HepG2 (cell line): ENCODE measurements at regions not wholly inside any gene's neighbourhood (a gene's known extent, or its start where the extent isn't known, plus 50 kb on each side); places are given as distances from the start of the nearest gene placed in this dataset.

Source experiments
- ATAC-seq: fragments of 200-7000 bp; cut with Tn5 transposase; 3 replicates; pipeline ENCODE4 v1.9.1; 2020; ENCODE audit warnings: mild to moderate bottlenecking, moderate library complexity
- BruUV-seq: library from RNA; stranded (reverse); fragments of 400-500 nt; replicated peaks from 2 replicates; lab custom pipeline; 2021; lab: Mats Ljungman, UMichigan
- CTCF ChIA-PET: fragments of 300-600 bp; formaldehyde crosslinking; extraction: SDS; loops from one replicate; lab custom pipeline; 2021; ENCODE audit warnings: low total read pairs, inconsistent platforms, low intra/inter-chr PET ratio; lab: Yijun Ruan, JAX
- POLR2A ChIA-PET: fragments of 350-600 bp; sonication (Branson Sonifier 250); formaldehyde crosslinking; loops from one replicate; lab custom pipeline; 2020; ENCODE audit warnings: antibody characterized with exemption, inconsistent platforms; lab: Yijun Ruan, JAX
- DNase-seq: peaks from one replicate; pipeline ENCODE4 v3.0.0-alpha.2; 2015; ENCODE audit warnings: low spot score
- FAIRE-seq: peaks from 3 replicates; lab custom pipeline; 2011; peaks lifted over from hg19 to GRCh38; lab: Jason Lieb, UNC
- H2AFZ ChIP-seq: one replicate; pipeline ENCODE4 v1.6.1; 2011; ENCODE audit warnings: low read length, inconsistent platforms
- H3K27ac ChIP-seq: fragments of 300-600 bp; 3 replicates; pipeline ENCODE4 v1.8.0; 2011; ENCODE audit warnings: mixed run types, mild to moderate bottlenecking, mixed read lengths, low read length, inconsistent platforms; ENCODE audit not compliant: insufficient read depth; ENCODE audit errors: extremely low read length
- H3K27me3 ChIP-seq, 2 experiments: fragments of 200-600 bp in 1 of 2; 2 replicates in 1 of 2; 3 replicates in 1 of 2; pipeline versions ENCODE4 v1.6.0 to v1.8.0; 2011; ENCODE audit warnings: low read length in 2 of 2, mild to moderate bottlenecking in 2 of 2, moderate library complexity in 2 of 2, inconsistent platforms in 1 of 2; ENCODE audit not compliant: insufficient read depth in 2 of 2, control insufficient read depth in 1 of 2
- H3K36me3 ChIP-seq, 2 experiments: fragments of 200-600 bp in 1 of 2; replicated peaks in 1 of 2; 2 replicates in 1 of 2; 3 replicates in 1 of 2; pipeline versions ENCODE4 v1.5.1 to v1.8.0; 2011; ENCODE audit warnings: low read length in 2 of 2, inconsistent platforms in 1 of 2; ENCODE audit not compliant: insufficient read depth in 2 of 2, control insufficient read depth in 1 of 2
- H3K4me1 ChIP-seq: 2 replicates; pipeline ENCODE4 v1.5.1; 2012; ENCODE audit warnings: low read length, inconsistent platforms; ENCODE audit not compliant: insufficient read depth
- H3K4me2 ChIP-seq: 2 replicates; pipeline ENCODE4 v1.6.0; 2011; ENCODE audit warnings: low read depth, low read length, inconsistent platforms
- H3K4me3 ChIP-seq, 3 experiments: fragments of 200-600 bp in 1 of 3; sonication (generic), shearing (Covaris generic) in 1 of 3; replicated peaks in 1 of 3; 2 replicates each; pipeline ENCODE4 v1.5.1; 2011 to 2016; ENCODE audit warnings: low read length in 3 of 3, inconsistent platforms in 2 of 3, low read depth in 2 of 3, mild to moderate bottlenecking in 2 of 3, control low read depth in 1 of 3, mixed read lengths in 1 of 3; ENCODE audit not compliant: insufficient read depth in 1 of 3
- H3K79me2 ChIP-seq: one replicate; pipeline ENCODE4 v1.6.1; 2011; ENCODE audit warnings: low read length, inconsistent platforms; ENCODE audit not compliant: insufficient read depth
- H3K9ac ChIP-seq: 2 replicates; pipeline ENCODE4 v1.6.0; 2011; ENCODE audit warnings: mild to moderate bottlenecking, low read depth, low read length, inconsistent platforms; ENCODE audit not compliant: insufficient read depth
- H3K9me3 ChIP-seq: 2 replicates; pipeline ENCODE4 v1.5.1; 2012; ENCODE audit warnings: mild to moderate bottlenecking, low read length
- H4K20me1 ChIP-seq: 2 replicates; pipeline ENCODE4 v1.6.0; 2011; ENCODE audit warnings: inconsistent platforms, mild to moderate bottlenecking, low read length, moderate library complexity; ENCODE audit not compliant: insufficient read depth
- ATF1 ChIP-seq: IDR thresholded peaks from 2 replicates; pipeline ENCODE4 v1.6.1; 2016; ENCODE audit warnings: mild to moderate bottlenecking, control low read depth
- DDIT3 ChIP-seq: sonication (generic); formaldehyde crosslinking; IDR thresholded peaks from 2 replicates; pipeline ENCODE4 v1.4.0; 2020; ENCODE audit warnings: mild to moderate bottlenecking, missing genetic modification reagents
- ELF1 ChIP-seq: sonication (generic); formaldehyde crosslinking; IDR thresholded peaks from 2 replicates; pipeline ENCODE4 v1.4.0; 2020; ENCODE audit warnings: missing genetic modification reagents
- IKZF4 ChIP-seq: sonication (generic); formaldehyde crosslinking; IDR thresholded peaks from 2 replicates; pipeline ENCODE4 v1.5.1; 2020; ENCODE audit warnings: borderline replicate concordance, mild to moderate bottlenecking, low read depth, missing genetic modification reagents; ENCODE audit errors: not compliant biosample characterization
- KMT2A ChIP-seq: sonication (generic); formaldehyde crosslinking; IDR thresholded peaks from 2 replicates; pipeline ENCODE4 v1.4.0; 2020; ENCODE audit warnings: missing genetic modification reagents
- MEF2D ChIP-seq: sonication (generic); formaldehyde crosslinking; IDR thresholded peaks from 2 replicates; pipeline ENCODE4 v1.5.1; 2020; ENCODE audit warnings: mild to moderate bottlenecking, missing genetic modification reagents
- NFE2L2 ChIP-seq: fragments of 150-350 bp; IDR thresholded peaks from 2 replicates; pipeline ENCODE4 v1.6.1; 2014; ENCODE audit warnings: low read length
- TOE1 ChIP-seq: sonication (generic); formaldehyde crosslinking; IDR thresholded peaks from 2 replicates; pipeline ENCODE4 v1.4.0; 2020; ENCODE audit warnings: mild to moderate bottlenecking, missing genetic modification reagents
- ZBTB21 ChIP-seq: sonication (generic); formaldehyde crosslinking; IDR thresholded peaks from 2 replicates; pipeline ENCODE4 v1.4.0; 2020; ENCODE audit warnings: missing genetic modification reagents
- ZBTB49 ChIP-seq: sonication (generic); formaldehyde crosslinking; IDR thresholded peaks from 2 replicates; pipeline ENCODE4 v1.4.0; 2020; ENCODE audit warnings: missing genetic modification reagents, borderline replicate concordance
- ZNF761 ChIP-seq: sonication (generic); formaldehyde crosslinking; conservative IDR thresholded peaks from 2 replicates; pipeline ENCODE4 v1.4.0; 2020; ENCODE audit warnings: mild to moderate bottlenecking, missing genetic modification reagents
- ZUFSP ChIP-seq: sonication (generic); formaldehyde crosslinking; IDR thresholded peaks from 2 replicates; pipeline ENCODE4 v1.9.0; 2021; ENCODE audit warnings: missing genetic modification reagents, mild to moderate bottlenecking, borderline replicate concordance
- WGBS: methylation state at CpG from one replicate; pipeline ENCODE4 v1.1.6; 2017; ENCODE audit warnings: low lambda C conversion rate; 5-methylcytosine and 5-hydroxymethylcytosine counted together
- in situ Hi-C: cut with HindIII; loops from 2 replicates; pipeline ENCODE4 v1.10.0; 2017; ENCODE audit warnings: low pct_unique_long_range_greater_than_20kb; ENCODE audit not compliant: extremely low pct_ligation_motif_present
- intact Hi-C: fragments of 100-400 bp; cut with micrococcal nuclease; formaldehyde crosslinking; loops from one replicate; pipeline ENCODE4 v1.10.0; 2022; ENCODE audit not compliant: unreplicated experiment
- TF ChIP-seq, protein P1 (sequence below): sonication (generic); formaldehyde crosslinking; IDR thresholded peaks from 2 replicates; pipeline ENCODE4; 2020; ENCODE audit warnings: missing genetic modification reagents, mild to moderate bottlenecking, borderline replicate concordance

DNA sequence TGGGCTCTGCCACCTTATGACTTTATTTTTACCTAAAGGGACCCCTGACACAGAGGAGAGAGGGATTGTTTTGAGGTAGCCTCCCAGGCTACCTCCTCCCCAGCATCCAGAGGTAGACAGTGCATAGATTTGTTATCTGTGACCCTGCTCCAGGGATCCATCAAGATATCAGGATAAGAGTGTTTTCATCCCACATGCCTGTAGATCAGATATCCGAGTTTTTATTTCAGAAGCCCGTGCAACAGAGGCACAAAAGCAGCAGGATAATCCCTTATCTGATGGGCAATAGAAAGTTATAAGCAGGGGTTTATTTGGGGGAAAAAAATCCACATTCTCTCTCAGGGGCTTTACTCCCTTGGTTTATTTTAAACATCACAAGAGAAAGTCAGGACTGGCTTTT lies 117.0 kb upstream of the RPH3A start:
- H4K20me1 ChIP-seq = no peaks in the 10 kb centered on the region
- no peaks in the 10 kb centered on the region for H3K4me1 ChIP-seq
- H2AFZ ChIP-seq = no peak overlapping the region
- no peaks in the 10 kb centered on the region for H3K9me3 ChIP-seq
- 0% methylated on average over 2 of the region's 2 CpGs for WGBS
- no TSS peak for BruUV-seq
- no peaks in the 10 kb centered on the region for H3K36me3 ChIP-seq
- H3K27ac ChIP-seq = no peak overlapping the region
- CTCF ChIA-PET = no interaction called here
- no peak for ATAC-seq
- H3K9ac ChIP-seq = no peak overlapping the region
- TF ChIP-seq ELF1 (CRISPR knock-in tag) (no peak), ATF1 (CRISPR knock-in tag) (no peak), MEF2D (CRISPR knock-in tag) (no peak), ZBTB49 (CRISPR knock-in tag) (no peak), NFE2L2 (no peak), ZBTB21 (CRISPR knock-in tag) (no peak), TOE1 (CRISPR knock-in tag) (no peak), ZNF761 (no peak), KMT2A (CRISPR knock-in tag) (no peak), ZUFSP (no peak), DDIT3 (CRISPR knock-in tag) (no peak), IKZF4 (no peak)
- TF ChIP-seq, protein P1, sequence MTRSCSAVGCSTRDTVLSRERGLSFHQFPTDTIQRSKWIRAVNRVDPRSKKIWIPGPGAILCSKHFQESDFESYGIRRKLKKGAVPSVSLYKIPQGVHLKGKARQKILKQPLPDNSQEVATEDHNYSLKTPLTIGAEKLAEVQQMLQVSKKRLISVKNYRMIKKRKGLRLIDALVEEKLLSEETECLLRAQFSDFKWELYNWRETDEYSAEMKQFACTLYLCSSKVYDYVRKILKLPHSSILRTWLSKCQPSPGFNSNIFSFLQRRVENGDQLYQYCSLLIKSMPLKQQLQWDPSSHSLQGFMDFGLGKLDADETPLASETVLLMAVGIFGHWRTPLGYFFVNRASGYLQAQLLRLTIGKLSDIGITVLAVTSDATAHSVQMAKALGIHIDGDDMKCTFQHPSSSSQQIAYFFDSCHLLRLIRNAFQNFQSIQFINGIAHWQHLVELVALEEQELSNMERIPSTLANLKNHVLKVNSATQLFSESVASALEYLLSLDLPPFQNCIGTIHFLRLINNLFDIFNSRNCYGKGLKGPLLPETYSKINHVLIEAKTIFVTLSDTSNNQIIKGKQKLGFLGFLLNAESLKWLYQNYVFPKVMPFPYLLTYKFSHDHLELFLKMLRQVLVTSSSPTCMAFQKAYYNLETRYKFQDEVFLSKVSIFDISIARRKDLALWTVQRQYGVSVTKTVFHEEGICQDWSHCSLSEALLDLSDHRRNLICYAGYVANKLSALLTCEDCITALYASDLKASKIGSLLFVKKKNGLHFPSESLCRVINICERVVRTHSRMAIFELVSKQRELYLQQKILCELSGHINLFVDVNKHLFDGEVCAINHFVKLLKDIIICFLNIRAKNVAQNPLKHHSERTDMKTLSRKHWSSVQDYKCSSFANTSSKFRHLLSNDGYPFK = no peak
- TF ChIP-seq, all 625 proteins: peak for 0
- POLR2A ChIA-PET = no interaction called here
- FAIRE-seq = no peak
- Histone ChIP-seq H3K27me3 (peaks cover 0 to 37% of the 10 kb centered on the region in 2 experiments; a peak in 3 of 5 replicates), H3K79me2 (no peaks in the 10 kb centered on the region), H3K4me3 (no peak overlapping the region), H3K4me2 (no peak overlapping the region)
- no peak for DNase-seq
- in situ Hi-C loops = no loop called here
- intact Hi-C loops = no loop called here
